Adrenal gland (tissue), 9 donors: ENCODE measurements at regions not wholly inside any gene's neighbourhood (a gene's known extent, or its start where the extent isn't known, plus 50 kb on each side); places are given as distances from the start of the nearest gene placed in this dataset.

Experiments used
- DNase-seq, 7 donors: peaks; one replicate each; pipeline ENCODE4 v3.0.0-alpha.2; 2019 to 2020
- H3K27ac ChIP-seq, 5 donors: fragments of 200-600 bp; sonication (generic) in 4 of 5; 1 replicate in 3 of 5; 2 replicates in 2 of 5; pipeline versions ENCODE4 v1.5.1 to v1.8.0; 2016 to 2020; ENCODE audit warnings: mild to moderate bottlenecking in 1 of 5
- H3K27me3 ChIP-seq: fragments of 200-600 bp; 2 replicates; pipeline ENCODE4 v1.8.0; 2021
- H3K36me3 ChIP-seq, 2 donors: fragments of 200-600 bp; replicated peaks in 1 of 2; 1 replicate in 1 of 2; 2 replicates in 1 of 2; pipeline versions ENCODE4 v1.5.1 to v1.8.0; 2018 to 2022
- H3K4me1 ChIP-seq, 2 donors: fragments of 200-600 bp; replicated peaks in 1 of 2; 1 replicate in 1 of 2; 2 replicates in 1 of 2; pipeline versions ENCODE4 v1.5.1 to v1.8.0; 2018 to 2021
- H3K4me3 ChIP-seq, 4 donors: fragments of 200-600 bp; sonication (generic) in 3 of 4; one replicate each; pipeline ENCODE4 v1.5.1; 2016 to 2018
- H3K9me3 ChIP-seq, 3 donors: fragments of 200-600 bp; sonication (generic) in 1 of 3; replicated peaks in 1 of 3; 1 replicate in 2 of 3; 2 replicates in 1 of 3; pipeline versions ENCODE4 v1.5.1 to v1.8.0; 2016 to 2021
- POLR2A ChIP-seq, 2 donors: fragments of 450-650 bp; IDR thresholded peaks; one replicate each; pipeline ENCODE4 v1.6.1; 2017; ENCODE audit warnings: antibody characterized with exemption in 2 of 2, mild to moderate bottlenecking in 2 of 2, moderate library complexity in 1 of 2
- WGBS, 4 donors: extraction: QIAGEN DNeasy Blood & Tissue Kit in 2 of 4; methylation state at CpG; one replicate each; pipeline versions ENCODE4 v1.1.5 to v1.1.7; 2013 to 2017; 5-methylcytosine and 5-hydroxymethylcytosine counted together
- intact Hi-C, 2 donors: fragments of 100-400 bp; cut with DNase I; formaldehyde crosslinking; loops; one replicate each; pipeline versions ENCODE4 v1.14.1 to v1.15.0; 2022 to 2023
- TF ChIP-seq, protein P1 (sequence below), 6 experiments: fragments of 450-650 bp in 4 of 6; fragments of 200-600 bp in 2 of 6; sonication (generic) in 1 of 6; IDR thresholded peaks; 1 replicate in 5 of 6; 2 replicates in 1 of 6; pipeline versions ENCODE4 v1.5.1 to v1.8.0; 2016 to 2021; ENCODE audit warnings: antibody characterized with exemption in 6 of 6, mild to moderate bottlenecking in 2 of 6, moderate library complexity in 1 of 6
- donor health status: healthy with polysubstance abuse.
- donor health status: Bipolar disorder and iron deficiency.
- donor health status: DM: yes; HTN: yes; CAD: no.
- donor health status: DM: no; HTN: no; CAD: no.
- donor health status: DM: no; HTN: no; CAD: no.

DNA sequence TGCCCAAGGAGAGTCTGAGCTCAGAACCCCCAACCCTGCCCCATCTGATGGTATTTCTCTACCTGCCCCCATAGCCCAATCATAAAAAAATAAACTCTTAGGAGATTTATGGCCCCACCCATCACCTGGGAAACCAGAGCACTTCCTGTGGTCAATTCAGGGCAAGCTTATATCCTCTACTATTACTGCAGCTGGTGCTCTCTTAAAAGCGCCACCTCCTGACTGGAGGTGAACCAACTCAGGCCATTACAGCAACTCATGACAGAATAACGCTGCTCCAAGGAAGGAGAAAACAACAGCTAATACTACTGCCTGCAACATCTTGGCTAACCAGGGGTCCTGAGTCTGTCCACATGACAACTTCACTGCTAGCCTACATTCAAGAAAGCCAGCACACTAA, 195.7 kb downstream of the MTCL1 start:
- Histone ChIP-seq H3K27me3 (no peaks in the 10 kb centered on the region), H3K9me3 (peaks cover 0 to 3% (median 0%) of the 10 kb centered on the region in 3 donors), H3K4me3 (no peak overlapping the region), H3K36me3 (no peaks in the 10 kb centered on the region), H3K4me1 (no peaks in the 10 kb centered on the region), H3K27ac (no peak overlapping the region)
- intact Hi-C loops = no loop called here
- TF ChIP-seq POLR2A (IDR thresholded peaks at IDR 0.05) = no peak
- TF ChIP-seq, protein P1, sequence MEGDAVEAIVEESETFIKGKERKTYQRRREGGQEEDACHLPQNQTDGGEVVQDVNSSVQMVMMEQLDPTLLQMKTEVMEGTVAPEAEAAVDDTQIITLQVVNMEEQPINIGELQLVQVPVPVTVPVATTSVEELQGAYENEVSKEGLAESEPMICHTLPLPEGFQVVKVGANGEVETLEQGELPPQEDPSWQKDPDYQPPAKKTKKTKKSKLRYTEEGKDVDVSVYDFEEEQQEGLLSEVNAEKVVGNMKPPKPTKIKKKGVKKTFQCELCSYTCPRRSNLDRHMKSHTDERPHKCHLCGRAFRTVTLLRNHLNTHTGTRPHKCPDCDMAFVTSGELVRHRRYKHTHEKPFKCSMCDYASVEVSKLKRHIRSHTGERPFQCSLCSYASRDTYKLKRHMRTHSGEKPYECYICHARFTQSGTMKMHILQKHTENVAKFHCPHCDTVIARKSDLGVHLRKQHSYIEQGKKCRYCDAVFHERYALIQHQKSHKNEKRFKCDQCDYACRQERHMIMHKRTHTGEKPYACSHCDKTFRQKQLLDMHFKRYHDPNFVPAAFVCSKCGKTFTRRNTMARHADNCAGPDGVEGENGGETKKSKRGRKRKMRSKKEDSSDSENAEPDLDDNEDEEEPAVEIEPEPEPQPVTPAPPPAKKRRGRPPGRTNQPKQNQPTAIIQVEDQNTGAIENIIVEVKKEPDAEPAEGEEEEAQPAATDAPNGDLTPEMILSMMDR (IDR thresholded peaks at IDR 0.05) = no peak
- 88 to 94% (median 89%) methylated on average over 2 of the region's 2 CpGs for WGBS, 4 donors
- no peak for DNase-seq

DNA sequence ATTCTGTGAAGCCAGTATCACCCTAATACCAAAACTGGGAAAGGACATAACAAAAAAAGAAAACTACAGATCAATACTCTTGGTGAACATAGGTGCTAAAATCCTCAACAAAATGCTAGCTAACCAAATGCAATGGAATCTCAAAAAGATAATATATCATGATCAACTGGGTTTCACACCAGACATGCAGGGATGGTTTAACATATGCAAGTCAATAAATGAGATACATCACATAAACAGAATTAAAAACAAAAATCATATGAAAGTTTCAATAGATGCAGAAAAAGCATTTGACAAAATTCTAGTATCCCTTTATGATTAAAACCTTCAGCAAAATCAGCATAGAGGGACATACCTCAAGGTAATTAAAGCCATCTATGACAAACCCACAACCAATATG, 198.2 kb upstream of the NDUFV2 start:
- no peak overlapping the region for H3K4me3 ChIP-seq
- intact Hi-C loops = no loop called here
- peaks cover 0 to 3% (median 0%) of the 10 kb centered on the region in 3 donors for H3K9me3 ChIP-seq
- TF ChIP-seq POLR2A (IDR thresholded peaks at IDR 0.05) = no peak
- TF ChIP-seq, protein P1 (IDR thresholded peaks at IDR 0.05) = no peak
- H3K27ac ChIP-seq = no peak overlapping the region
- no peaks in the 10 kb centered on the region for H3K4me1 ChIP-seq
- H3K27me3 ChIP-seq = no peaks in the 10 kb centered on the region
- no peak for DNase-seq
- no peaks in the 10 kb centered on the region for H3K36me3 ChIP-seq

DNA sequence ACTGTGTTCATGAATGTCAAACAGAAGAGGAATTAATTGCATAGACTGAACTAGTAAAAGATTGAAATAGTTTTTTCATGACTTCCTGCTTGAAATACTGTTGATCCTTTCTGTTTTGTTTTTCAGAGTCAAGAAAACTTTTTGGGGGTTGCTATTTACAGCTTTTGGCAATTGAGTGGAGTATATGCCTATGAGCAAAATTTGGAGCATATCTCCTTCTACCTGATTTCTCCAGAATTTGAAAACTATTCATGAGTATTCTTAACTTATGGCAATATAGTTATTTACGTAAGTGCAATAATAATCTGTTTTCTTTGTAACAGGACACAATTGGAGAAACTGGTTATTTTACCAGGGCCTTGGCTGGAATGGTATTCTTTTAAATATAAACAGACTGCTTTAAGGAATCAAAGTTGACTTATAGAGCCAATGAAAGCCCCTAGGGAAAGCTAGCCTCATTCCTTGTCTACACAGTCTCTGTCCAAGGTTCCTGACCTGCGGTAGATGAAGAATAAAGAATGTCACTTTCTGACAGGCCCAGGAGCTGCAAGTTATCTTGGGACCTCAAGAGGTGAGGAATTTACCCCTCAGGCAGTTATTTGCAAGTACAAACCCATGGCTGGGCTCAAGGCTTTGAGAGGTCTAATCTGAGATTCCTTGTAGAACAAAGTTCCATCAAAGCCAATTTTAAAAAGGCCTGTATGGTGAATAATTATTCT, 193.5 kb upstream of the NDUFV2 start:
- TF ChIP-seq, protein P1 (IDR thresholded peaks at IDR 0.05) = no peak
- TF ChIP-seq POLR2A (IDR thresholded peaks at IDR 0.05) = no peak
- no peaks in the 10 kb centered on the region for H3K4me1 ChIP-seq
- H3K27ac ChIP-seq = no peak overlapping the region
- H3K27me3 ChIP-seq = no peaks in the 10 kb centered on the region
- H3K36me3 ChIP-seq = no peaks in the 10 kb centered on the region
- no peak overlapping the region for H3K4me3 ChIP-seq
- 68 to 76% (median 70%) methylated on average over 2 of the region's 2 CpGs for WGBS, 4 donors
- peaks cover 0 to 3% (median 0%) of the 10 kb centered on the region in 3 donors for H3K9me3 ChIP-seq
- intact Hi-C loops = no loop called here
- DNase-seq = no peak

DNA sequence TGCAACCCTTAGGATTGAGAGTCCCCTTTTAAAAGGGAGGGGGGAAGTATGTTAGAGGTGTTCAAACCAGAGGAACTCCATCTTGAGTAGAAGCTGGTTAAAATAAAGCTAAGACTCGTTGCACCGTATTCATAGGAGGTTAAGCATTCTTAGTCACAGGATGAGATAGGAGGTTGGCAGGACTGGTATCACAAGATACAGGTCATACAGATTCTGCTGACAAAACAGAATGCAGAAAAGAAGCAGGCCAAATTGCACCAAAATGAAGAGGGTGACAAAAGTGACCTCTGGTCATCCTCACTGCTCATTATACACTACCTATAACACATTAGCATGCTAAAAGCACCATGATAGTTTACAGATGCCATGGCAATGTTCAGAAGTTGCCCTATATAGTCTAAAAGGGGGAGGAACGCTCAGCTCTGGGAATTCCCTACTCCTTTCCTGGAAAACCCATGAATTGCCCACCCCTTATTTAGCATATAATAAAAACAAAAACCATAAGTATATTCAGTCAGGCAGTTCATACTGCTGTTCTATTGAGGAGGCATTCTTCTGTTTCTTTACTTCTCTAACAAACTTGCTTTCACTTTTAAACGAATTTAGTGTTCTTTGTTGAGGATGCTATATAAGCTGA, 192.2 kb upstream of the NDUFV2 start:
- Histone ChIP-seq H3K9me3 (no peaks in the 10 kb centered on the region), H3K27me3 (no peaks in the 10 kb centered on the region), H3K36me3 (no peaks in the 10 kb centered on the region), H3K4me3 (no peak overlapping the region), H3K4me1 (no peaks in the 10 kb centered on the region), H3K27ac (no peak overlapping the region)
- intact Hi-C loops = no loop called here
- DNase-seq = no peak
- no peak for TF ChIP-seq POLR2A (IDR thresholded peaks at IDR 0.05)
- TF ChIP-seq, protein P1 (IDR thresholded peaks at IDR 0.05) = no peak
- 66 to 78% (median 73%) methylated on average over 4 of the region's 4 CpGs for WGBS, 4 donors
